PC-9 (cell line): ENCODE measurements at regions not wholly inside any gene's neighbourhood (a gene's known extent, or its start where the extent isn't known, plus 50 kb on each side); places are given as distances from the start of the nearest gene placed in this dataset.

Experiments
- BruUV-seq: library from RNA; stranded (reverse); fragments of 400-500 nt; replicated peaks from 2 replicates; lab custom pipeline; 2021; lab: Mats Ljungman, UMichigan
- CTCF ChIA-PET: fragments of 300-600 bp; sonication (Branson Sonifier 250); formaldehyde crosslinking; loops from one replicate; lab custom pipeline; 2022; ENCODE audit warnings: antibody characterized with exemption; lab: Charles Lee
- POLR2A ChIA-PET: fragments of 300-600 bp; sonication (Branson Sonifier 250); formaldehyde crosslinking; loops from one replicate; lab custom pipeline; 2022; ENCODE audit warnings: antibody characterized with exemption; ENCODE audit not compliant: unreplicated experiment; lab: Charles Lee
- DNase-seq, 2 experiments: peaks; one replicate each; pipeline versions ENCODE4 v3.0.0 to v3.0.0-alpha.2; 2015 to 2022; ENCODE audit warnings: mixed read lengths in 1 of 2
- H2AFZ ChIP-seq: fragments of 200-600 bp; sonication (generic); 2 replicates; pipeline ENCODE4 v1.8.1; 2017; ENCODE audit warnings: antibody characterized with exemption
- H3F3A ChIP-seq: fragments of 200-600 bp; sonication (generic); 2 replicates; pipeline ENCODE4 v1.8.1; 2017; ENCODE audit warnings: antibody characterized with exemption, mild to moderate bottlenecking, low read depth; ENCODE audit not compliant: insufficient read depth
- H3K27ac ChIP-seq: fragments of 200-600 bp; sonication (generic); 2 replicates; pipeline ENCODE4 v1.6.1; 2016; ENCODE audit warnings: mixed run types
- H3K27me3 ChIP-seq: fragments of 200-600 bp; sonication (generic); 2 replicates; pipeline ENCODE4 v1.6.1; 2016; ENCODE audit warnings: low read depth, mixed run types; ENCODE audit not compliant: insufficient read depth
- H3K36me3 ChIP-seq: fragments of 200-600 bp; sonication (generic); 2 replicates; pipeline ENCODE4 v1.6.1; 2016; ENCODE audit warnings: low read depth, mixed run types
- H3K4me1 ChIP-seq: fragments of 200-600 bp; sonication (generic); replicated peaks from 2 replicates; pipeline ENCODE4 v1.6.1; 2016; ENCODE audit warnings: mixed run types; ENCODE audit not compliant: insufficient read depth
- H3K4me2 ChIP-seq: fragments of 200-600 bp; sonication (generic); 2 replicates; pipeline ENCODE4 v1.6.1; 2017; ENCODE audit warnings: mixed run types
- H3K4me3 ChIP-seq: fragments of 200-600 bp; sonication (generic); 2 replicates; pipeline ENCODE4 v1.6.1; 2016; ENCODE audit warnings: mixed run types
- H3K79me2 ChIP-seq: fragments of 200-600 bp; sonication (generic); 2 replicates; pipeline ENCODE4 v1.6.1; 2017; ENCODE audit warnings: low read depth, mixed run types
- H3K9me2 ChIP-seq: fragments of 200-600 bp; sonication (generic); 2 replicates; pipeline ENCODE4 v1.8.1; 2017; ENCODE audit warnings: mild to moderate bottlenecking; ENCODE audit not compliant: insufficient read depth
- H3K9me3 ChIP-seq: fragments of 200-600 bp; sonication (generic); 2 replicates; pipeline ENCODE4 v1.8.1; 2016; ENCODE audit warnings: low read depth; ENCODE audit not compliant: insufficient read depth
- H4K20me1 ChIP-seq: fragments of 200-600 bp; sonication (generic); 2 replicates; pipeline ENCODE4 v1.8.1; 2017; ENCODE audit not compliant: insufficient read depth
- CTCF ChIP-seq: fragments of 200-600 bp; sonication (generic); conservative IDR thresholded peaks from 2 replicates; pipeline ENCODE4 v1.6.1; 2017; ENCODE audit warnings: mixed run types, antibody characterized with exemption, mild to moderate bottlenecking, moderate library complexity
- EZH2 ChIP-seq: fragments of 200-600 bp; sonication (generic); IDR thresholded peaks from 2 replicates; pipeline ENCODE4 v1.8.0; 2017; ENCODE audit warnings: antibody characterized with exemption, low read depth
- intact Hi-C: fragments of 100-400 bp; cut with micrococcal nuclease; formaldehyde crosslinking; loops from one replicate; pipeline ENCODE4 v1.10.0; 2022; ENCODE audit not compliant: unreplicated experiment

GRCh38 chr1:62377043-62377562 lies 57.9 kb upstream of the KANK4 start:
- BruUV-seq = no TSS peak
- TF ChIP-seq EZH2 = no peak
- no peak for TF ChIP-seq CTCF
- H3K79me2 ChIP-seq = no peaks in the 10 kb centered on the region
- H4K20me1 ChIP-seq = no peaks in the 10 kb centered on the region
- no peaks in the 10 kb centered on the region for H3K4me1 ChIP-seq
- H2AFZ ChIP-seq = no peak overlapping the region
- ChIA-PET POLR2A (no interaction called here), CTCF (no interaction called here)
- no peaks in the 10 kb centered on the region for H3K27me3 ChIP-seq
- no peaks in the 10 kb centered on the region for H3F3A ChIP-seq
- intact Hi-C loops = no loop called here
- no peaks in the 10 kb centered on the region for H3K9me3 ChIP-seq
- no peak for DNase-seq
- H3K4me3 ChIP-seq = no peak overlapping the region
- H3K9me2 ChIP-seq = no peaks in the 10 kb centered on the region
- no peaks in the 10 kb centered on the region for H3K36me3 ChIP-seq
- H3K4me2 ChIP-seq = no peak overlapping the region
- H3K27ac ChIP-seq = no peak overlapping the region

DNA sequence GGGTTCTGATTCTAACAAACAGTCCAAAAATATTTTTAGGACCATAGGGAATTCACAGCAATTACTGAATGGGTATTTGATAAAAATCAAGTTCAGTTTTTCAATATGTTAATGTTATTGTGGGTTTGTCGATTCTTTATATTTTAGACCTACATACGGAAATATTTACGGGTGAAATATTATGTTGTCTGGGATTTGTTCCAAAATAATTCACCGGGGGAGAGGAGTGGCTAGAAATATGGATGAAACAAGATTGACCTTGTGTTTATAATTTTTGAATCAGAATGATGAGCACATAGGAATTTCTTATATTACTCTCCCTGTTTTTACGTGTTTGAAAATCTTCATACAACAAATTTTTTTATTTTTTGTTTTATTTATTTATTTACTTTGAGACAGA lies 56.7 kb upstream of the USP1 start:
- Histone ChIP-seq H3K9me3 (no peaks in the 10 kb centered on the region), H3F3A (no peaks in the 10 kb centered on the region), H3K9me2 (no peaks in the 10 kb centered on the region), H3K27me3 (no peaks in the 10 kb centered on the region), H2AFZ (no peak overlapping the region), H3K79me2 (no peaks in the 10 kb centered on the region), H4K20me1 (no peaks in the 10 kb centered on the region), H3K4me3 (no peak overlapping the region), H3K27ac (no peak overlapping the region), H3K4me2 (no peak overlapping the region), H3K4me1 (peaks cover 11% of the 10 kb centered on the region), H3K36me3 (no peaks in the 10 kb centered on the region)
- ChIA-PET CTCF (no interaction called here), POLR2A (no interaction called here)
- BruUV-seq = no TSS peak
- no peak for DNase-seq
- TF ChIP-seq CTCF (no peak), EZH2 (no peak)
- intact Hi-C loops = no loop called here

- H3K4me1 ChIP-seq = peaks cover 27% of the 10 kb centered on the region
- no peaks in the 10 kb centered on the region for H3K79me2 ChIP-seq
- no peaks in the 10 kb centered on the region for H3K9me2 ChIP-seq
- ChIA-PET CTCF (no interaction called here), POLR2A (no interaction called here)
- intact Hi-C loops = no loop called here
- H3K9me3 ChIP-seq = no peaks in the 10 kb centered on the region
- TF ChIP-seq EZH2 (no peak), CTCF (no peak)
- no peaks in the 10 kb centered on the region for H4K20me1 ChIP-seq
- no peak overlapping the region for H3K4me2 ChIP-seq
- no peak overlapping the region for H3K27ac ChIP-seq
- H3F3A ChIP-seq = peaks cover 11% of the 10 kb centered on the region; the same call in 1 of the 2 replicates
- no peaks in the 10 kb centered on the region for H3K27me3 ChIP-seq
- no peak for DNase-seq
- H3K4me3 ChIP-seq = no peak overlapping the region
- no TSS peak for BruUV-seq
- H2AFZ ChIP-seq = no peak overlapping the region
- no peaks in the 10 kb centered on the region for H3K36me3 ChIP-seq
Observed at GRCh38 chr1:62381831-62382657, 54.8 kb upstream of the USP1 start.
